Glutamatergic neuron (in vitro differentiated cells): ENCODE measurements at regions not wholly inside any gene's neighbourhood (a gene's known extent, or its start where the extent isn't known, plus 50 kb on each side); places are given as distances from the start of the nearest gene placed in this dataset.

Source experiments
- DNase-seq: peaks from one replicate; pipeline ENCODE4 v3.0.0; 2022
- H3K27ac Mint-ChIP-seq: one replicate; pipeline ENCODE4 v1.8.0; 2020; ENCODE audit warnings: mild to moderate bottlenecking, mixed read lengths, inconsistent platforms; ENCODE audit not compliant: unreplicated experiment
- H3K27me3 Mint-ChIP-seq: one replicate; pipeline ENCODE4 v1.8.0; 2020; ENCODE audit warnings: mild to moderate bottlenecking, moderate library complexity, mixed read lengths, inconsistent platforms; ENCODE audit not compliant: unreplicated experiment
- H3K36me3 Mint-ChIP-seq: one replicate; pipeline ENCODE4 v1.8.0; 2020; ENCODE audit warnings: mild to moderate bottlenecking, mixed read lengths, inconsistent platforms; ENCODE audit not compliant: unreplicated experiment
- H3K4me1 Mint-ChIP-seq: one replicate; pipeline ENCODE4 v1.8.0; 2020; ENCODE audit warnings: mild to moderate bottlenecking, low read depth, mixed read lengths, inconsistent platforms; ENCODE audit not compliant: unreplicated experiment
- H3K4me3 Mint-ChIP-seq: one replicate; pipeline ENCODE4 v1.8.0; 2020; ENCODE audit warnings: mild to moderate bottlenecking, mixed read lengths, inconsistent platforms; ENCODE audit not compliant: unreplicated experiment
- H3K9me3 Mint-ChIP-seq: one replicate; pipeline ENCODE4 v1.8.0; 2020; ENCODE audit warnings: mild to moderate bottlenecking, moderate library complexity, mixed read lengths, inconsistent platforms; ENCODE audit not compliant: unreplicated experiment
- CTCF ChIP-seq: fragments of 200-600 bp; sonication (generic); IDR thresholded peaks from one replicate; pipeline ENCODE4 v1.5.0; 2021; ENCODE audit not compliant: partially characterized antibody, unreplicated experiment

GRCh38 chr22:49590381-49590780 lies 237.3 kb downstream of the BRD1 start:
- no peak for TF ChIP-seq CTCF
- Mint-ChIP-seq H3K4me1 (no peaks in the 10 kb centered on the region), H3K36me3 (peaks cover 16% of the 10 kb centered on the region), H3K9me3 (peaks cover 27% of the 10 kb centered on the region), H3K27ac (no peak overlapping the region), H3K4me3 (no peak overlapping the region), H3K27me3 (peaks cover 1% of the 10 kb centered on the region)
- no peak for DNase-seq

- H3K27ac Mint-ChIP-seq, result no peak overlapping the region
- TF ChIP-seq CTCF, result no peak
Observed at GRCh38 chr22:49589811-49590210, 237.9 kb downstream of the BRD1 start.

GRCh38 chr22:49589301-49589700 lies 238.4 kb downstream of the BRD1 start:
- no peak for DNase-seq
- peaks cover 18% of the 10 kb centered on the region for H3K36me3 Mint-ChIP-seq
- H3K4me1 Mint-ChIP-seq, result no peaks in the 10 kb centered on the region
- H3K27ac Mint-ChIP-seq, result no peak overlapping the region
- H3K27me3 Mint-ChIP-seq, result peaks cover 4% of the 10 kb centered on the region
- TF ChIP-seq CTCF, result no peak
- H3K9me3 Mint-ChIP-seq, result peaks cover 24% of the 10 kb centered on the region
- no peak overlapping the region for H3K4me3 Mint-ChIP-seq

More at GRCh38 chr22:49589811-49590210, 237.9 kb downstream of the BRD1 start:
- no peak for DNase-seq
- H3K36me3 Mint-ChIP-seq, result peaks cover 18% of the 10 kb centered on the region
- H3K4me3 Mint-ChIP-seq, result no peak overlapping the region
- H3K4me1 Mint-ChIP-seq, result no peaks in the 10 kb centered on the region
- peaks cover 4% of the 10 kb centered on the region for H3K27me3 Mint-ChIP-seq
- peaks cover 29% of the 10 kb centered on the region for H3K9me3 Mint-ChIP-seq

- Mint-ChIP-seq H3K27me3 (peaks cover 4% of the 10 kb centered on the region), H3K36me3 (peaks cover 18% of the 10 kb centered on the region), H3K9me3 (peaks cover 26% of the 10 kb centered on the region), H3K4me1 (no peaks in the 10 kb centered on the region), H3K4me3 (no peak overlapping the region), H3K27ac (no peak overlapping the region)
- no peak for TF ChIP-seq CTCF
- DNase-seq, result no peak
Observed at GRCh38 chr22:49588739-49589138, 238.9 kb downstream of the BRD1 start.

- TF ChIP-seq CTCF, result no peak
- H3K4me1 Mint-ChIP-seq, result no peaks in the 10 kb centered on the region
- peaks cover 29% of the 10 kb centered on the region for H3K9me3 Mint-ChIP-seq
- no peak overlapping the region for H3K27ac Mint-ChIP-seq
- H3K36me3 Mint-ChIP-seq, result peaks cover 18% of the 10 kb centered on the region
- no peak for DNase-seq
- H3K27me3 Mint-ChIP-seq, result peaks cover 4% of the 10 kb centered on the region
- H3K4me3 Mint-ChIP-seq, result no peak overlapping the region
Observed at GRCh38 chr22:49587987-49588386, 239.7 kb downstream of the BRD1 start.
